ENCODE measurements at regions not wholly inside any gene's neighbourhood (a gene's known extent, or its start where the extent isn't known, plus 50 kb on each side); places are given as distances from the start of the nearest gene placed in this dataset.

GRCh38 chr17:55668312-55668920, 54.2 kb downstream of the TMEM100 start:
- no peak for DNase-seq (ENCODE audit: low spot score)

DNA sequence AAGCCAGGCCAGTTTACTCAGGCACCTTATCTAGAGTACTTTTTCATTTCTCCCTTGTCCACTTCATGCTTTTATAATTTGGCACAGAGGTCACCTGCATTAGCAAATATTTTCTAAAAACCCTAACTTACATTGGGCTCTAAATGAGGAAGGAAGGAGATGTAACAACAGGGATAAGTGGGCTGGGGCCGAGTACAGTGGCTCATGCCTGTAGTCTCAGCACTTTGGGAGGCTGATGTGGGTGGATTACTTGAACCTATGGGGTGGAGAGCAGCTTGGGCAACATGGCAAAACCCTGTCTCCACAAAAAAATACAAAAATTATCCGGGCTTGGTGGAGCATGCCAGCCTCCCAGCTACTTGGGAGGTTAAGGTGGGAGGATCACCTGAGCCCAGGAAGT, 55.9 kb downstream of the TMEM100 start:
- no peak for DNase-seq (ENCODE audit: low spot score)

- DNase-seq (ENCODE audit: low spot score), result no peak
Observed at GRCh38 chr17:55664287-55664686, 58.4 kb downstream of the TMEM100 start.

DNA sequence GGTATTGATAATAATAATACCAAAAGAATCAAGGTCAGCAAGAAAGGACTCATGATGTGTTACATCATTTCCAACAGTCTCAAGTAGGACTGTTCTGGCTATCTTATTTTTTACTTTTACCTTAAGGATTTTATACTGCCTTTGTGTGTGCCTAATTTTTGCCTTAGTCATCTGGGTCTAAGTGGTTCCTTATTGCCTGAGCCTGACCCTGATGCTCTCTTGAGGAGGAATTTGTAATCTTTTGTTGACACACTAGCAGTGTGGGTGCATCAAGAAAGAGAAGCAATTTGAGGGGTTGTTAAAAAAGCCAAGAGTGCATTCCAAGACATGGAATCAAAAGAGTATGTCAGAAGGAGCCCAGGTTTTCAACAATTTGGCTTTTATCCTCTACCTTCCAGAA, 59.3 kb downstream of the TMEM100 start:
- no peak for DNase-seq (ENCODE audit: low spot score)

DNA sequence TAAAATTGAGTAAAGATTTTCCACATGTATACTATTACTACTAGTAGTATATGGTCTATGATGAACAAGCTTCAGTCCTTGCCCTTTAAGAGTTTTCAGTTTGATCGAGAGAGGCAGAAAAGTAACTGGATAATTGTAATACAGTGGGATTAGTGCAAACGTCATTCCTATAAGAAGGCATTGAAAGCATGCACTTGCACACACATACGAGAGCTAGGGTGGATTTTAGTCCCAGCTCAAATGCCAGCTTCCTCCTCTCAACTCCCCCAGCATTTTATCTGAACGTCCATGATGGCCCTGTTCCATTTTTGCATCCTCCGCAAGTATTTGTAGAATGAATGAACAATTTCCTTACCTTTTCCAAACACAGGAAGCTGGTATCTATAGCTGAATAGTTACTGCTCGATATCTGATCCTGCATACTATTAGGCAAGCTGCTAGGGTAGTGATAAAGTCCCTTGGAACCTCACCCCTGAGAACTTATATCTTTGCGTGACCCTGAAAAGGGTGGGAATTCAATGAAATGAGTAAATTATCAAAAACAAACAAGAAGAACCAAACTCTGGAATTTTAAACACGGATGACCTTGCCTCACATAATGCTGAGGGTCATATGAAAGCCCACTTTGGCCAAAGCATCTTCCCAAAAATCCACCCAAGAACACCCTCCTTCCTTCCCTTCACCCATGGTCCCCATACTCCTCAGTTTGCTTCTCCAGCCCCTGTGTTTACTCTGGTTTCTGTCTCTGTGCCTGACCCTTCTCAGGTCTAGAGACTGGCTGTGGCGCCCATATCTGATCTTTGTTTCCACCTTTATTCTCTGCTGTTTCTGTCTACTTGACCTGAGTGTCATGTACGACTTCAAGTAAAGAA, 60.5 kb downstream of the TMEM100 start:
- DNase-seq (ENCODE audit: low spot score), result no peak

DNA sequence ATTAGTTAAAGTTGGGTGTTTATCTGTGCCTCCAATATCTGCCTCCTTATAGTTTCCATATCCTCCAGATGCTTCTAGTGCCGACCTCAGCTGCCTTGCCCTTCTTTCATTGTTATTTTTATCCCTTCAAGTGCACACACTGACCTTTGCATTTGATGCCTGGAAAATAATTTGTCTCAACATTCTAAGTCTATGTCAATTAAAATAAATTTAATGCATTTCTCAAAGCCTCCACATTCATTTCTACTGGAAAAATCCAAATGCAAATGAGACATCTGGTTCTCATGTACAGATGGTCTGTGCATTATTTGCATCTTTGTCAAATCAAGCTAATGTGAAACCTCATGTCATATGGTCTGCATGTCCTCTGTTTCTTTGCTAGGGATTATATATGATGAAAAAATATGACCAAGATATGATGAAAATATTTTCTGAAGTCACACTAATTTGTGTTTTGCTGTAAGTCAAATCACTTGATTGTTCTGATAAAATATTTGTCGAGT, 61.4 kb downstream of the TMEM100 start:
- no peak for DNase-seq (ENCODE audit: low spot score)

GRCh38 chr17:55660178-55660886, 62.3 kb downstream of the TMEM100 start:
- DNase-seq (ENCODE audit: low spot score), result no peak

DNA sequence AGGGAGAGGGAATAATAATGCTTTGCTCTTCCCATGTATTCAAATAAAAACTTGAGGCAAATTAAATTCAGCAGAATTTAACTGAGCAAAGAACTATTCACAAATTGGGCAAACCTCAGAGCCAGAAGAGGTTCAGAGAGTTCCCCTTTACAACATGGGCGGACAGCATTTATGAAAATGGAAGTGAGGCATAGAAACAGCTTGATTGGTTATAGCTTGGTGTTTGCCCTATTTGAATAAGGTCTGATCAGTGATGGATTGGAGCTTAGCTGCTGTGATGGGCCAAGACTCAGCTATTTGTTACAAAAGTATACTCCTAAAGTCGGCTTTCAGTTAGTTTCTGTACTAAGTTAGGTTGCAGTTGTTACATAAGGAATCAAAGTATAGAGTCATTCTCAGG, 63.0 kb downstream of the TMEM100 start:
- no peak for DNase-seq (ENCODE audit: low spot score)

GRCh38 chr17:55655777-55656176, 66.9 kb downstream of the TMEM100 start:
- DNase-seq (ENCODE audit: low spot score), result no peak

DNA sequence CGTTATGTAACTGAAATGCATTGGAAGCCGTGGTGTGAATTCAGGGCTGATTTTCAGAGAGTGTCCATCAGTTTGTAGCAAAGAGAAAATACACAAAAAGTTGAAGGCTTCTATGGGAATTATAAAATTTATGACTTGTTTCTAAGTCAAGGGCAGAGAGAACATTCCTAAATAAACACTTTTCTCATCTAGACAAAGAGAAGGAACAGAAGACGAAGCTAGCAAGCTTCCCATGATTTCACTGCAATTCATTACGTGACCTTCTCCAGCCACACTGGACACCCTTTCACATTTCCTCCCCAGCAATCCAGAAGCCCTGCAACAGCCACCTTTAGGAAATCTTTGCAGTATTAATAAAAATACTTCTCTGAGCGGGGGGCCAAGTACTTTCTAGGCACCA, 67.8 kb downstream of the TMEM100 start:
- DNase-seq (ENCODE audit: low spot score), result no peak

GRCh38 chr17:55654022-55654421, 68.6 kb downstream of the TMEM100 start:
- no peak for DNase-seq (ENCODE audit: low spot score)

DNA sequence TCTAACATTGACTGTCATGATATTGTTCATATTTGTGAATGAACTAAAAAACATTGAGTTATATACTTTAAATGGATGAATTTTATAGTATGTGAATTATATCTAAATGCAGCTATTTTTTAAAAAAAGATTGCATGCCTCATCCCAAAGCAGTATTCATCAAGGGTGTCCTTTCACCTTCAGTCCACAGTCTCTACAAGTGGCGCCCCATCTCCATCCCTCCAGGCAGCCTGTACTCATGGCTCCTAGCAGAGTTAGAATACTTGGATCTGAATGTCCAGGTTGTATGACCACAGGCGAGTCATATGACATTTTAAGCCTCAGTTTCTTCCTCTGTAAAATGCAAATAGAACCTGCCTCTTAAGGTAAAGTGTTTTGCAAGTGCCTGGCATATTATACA, 69.8 kb downstream of the TMEM100 start:
- DNase-seq (ENCODE audit: low spot score), result no peak

- no peak for DNase-seq (ENCODE audit: low spot score)
Observed at GRCh38 chr17:55652114-55652823, 70.4 kb downstream of the TMEM100 start.

GRCh38 chr17:55649957-55650597, 72.6 kb downstream of the TMEM100 start:
- no peak for DNase-seq (ENCODE audit: low spot score)

GRCh38 chr17:55648086-55648485, 74.6 kb downstream of the TMEM100 start:
- no peak for DNase-seq (ENCODE audit: low spot score)

DNA sequence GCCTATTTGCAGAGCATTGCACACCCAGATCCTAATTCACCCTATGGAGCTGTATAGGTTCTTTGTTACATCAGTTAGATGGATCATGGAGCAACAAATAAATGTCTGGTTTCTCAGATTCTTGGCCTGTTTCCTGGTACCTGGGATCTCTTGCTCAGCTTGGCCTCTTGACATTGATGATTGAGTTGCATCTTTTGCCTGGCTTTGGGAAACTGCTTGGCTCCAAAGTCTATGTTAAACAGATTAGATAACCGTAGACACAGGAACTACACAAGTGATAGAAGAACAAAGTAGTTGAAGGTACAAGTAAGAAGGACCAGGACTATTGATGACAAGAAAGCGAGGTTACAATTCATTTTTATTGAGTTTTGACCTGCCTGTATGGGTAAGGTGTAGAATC, 77.3 kb downstream of the TMEM100 start:
- DNase-seq (ENCODE audit: low spot score), result no peak

DNA sequence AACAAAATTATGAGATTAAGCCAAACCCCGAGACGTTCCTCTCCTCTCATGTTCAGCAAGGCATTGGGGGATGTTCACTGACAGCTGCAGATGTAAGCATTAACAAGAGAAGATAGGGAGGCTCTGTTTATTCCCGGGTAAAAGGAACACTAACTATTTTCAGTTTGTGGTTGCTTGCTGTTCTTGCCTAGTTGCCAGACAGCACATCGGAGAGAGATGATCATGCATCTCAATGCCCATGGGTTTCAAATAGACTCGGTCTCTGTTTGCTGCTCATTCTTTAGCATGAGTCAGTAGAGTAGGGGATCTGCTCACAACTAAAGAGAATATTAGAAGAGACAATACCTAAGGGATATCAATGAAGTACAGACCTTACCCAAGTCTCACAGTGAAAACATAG, 78.3 kb downstream of the TMEM100 start:
- DNase-seq (ENCODE audit: low spot score), result no peak

- DNase-seq (ENCODE audit: low spot score), result no peak
Observed at GRCh38 chr17:55642741-55643140, 79.9 kb downstream of the TMEM100 start.

DNA sequence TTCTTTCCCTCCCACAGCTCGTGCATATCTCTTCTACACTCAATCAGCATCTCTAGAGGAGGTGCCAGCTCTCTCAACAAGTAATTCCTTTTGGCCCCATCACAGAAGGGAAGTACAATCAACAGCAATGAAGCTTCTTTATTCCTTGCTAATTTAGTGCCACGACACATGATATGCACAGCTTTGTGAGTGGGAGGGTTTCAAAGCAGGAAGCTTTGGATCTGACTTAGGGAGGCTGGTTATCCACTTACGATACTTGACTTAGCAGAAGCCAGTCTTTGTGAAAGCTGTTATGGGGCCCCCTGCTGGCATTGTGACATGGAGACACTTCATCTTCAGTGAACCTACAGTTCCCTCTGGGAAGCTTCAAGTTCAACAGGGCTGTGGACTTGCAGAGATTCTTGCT, 81.0 kb downstream of the TMEM100 start:
- peak; percentile 11 for DNase-seq (ENCODE audit: low spot score)

DNA sequence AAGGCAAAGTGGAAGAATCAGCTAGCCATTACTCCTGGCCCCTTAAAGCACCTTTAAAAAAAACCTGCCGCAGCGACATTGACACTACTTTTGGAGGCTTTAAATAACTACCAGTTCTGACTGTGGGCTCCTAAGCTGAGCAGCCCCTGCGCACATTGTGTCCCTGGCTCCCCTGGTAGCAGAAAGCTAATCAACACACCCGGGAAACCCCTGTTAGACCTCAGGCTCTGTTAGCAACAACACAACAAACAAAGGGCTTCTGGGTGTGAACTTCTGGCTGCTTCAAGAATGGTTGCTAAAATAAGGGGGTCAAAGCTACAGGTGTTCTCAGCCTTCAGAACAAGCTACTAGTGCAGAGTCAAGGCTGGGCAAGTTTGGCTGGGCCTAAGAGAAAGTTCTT, 83.6 kb downstream of the TMEM100 start:
- no peak for DNase-seq (ENCODE audit: low spot score)

- no peak for DNase-seq (ENCODE audit: low spot score)
Observed at GRCh38 chr17:55635253-55635914, 87.3 kb downstream of the TMEM100 start.

Measured in hematopoietic multipotent progenitor cell treated with erythropoietin and hydrocortisone succinate and interleukin-3 and kit ligand, for 15 days (in vitro differentiated cells).